IPS-18c (cell line): ENCODE measurements at regions not wholly inside any gene's neighbourhood (a gene's known extent, or its start where the extent isn't known, plus 50 kb on each side); places are given as distances from the start of the nearest gene placed in this dataset.

Experiments used
- H3K4me3 ChIP-seq: 2 replicates; pipeline ENCODE4 v1.7.0; 2013; ENCODE audit warnings: low read depth, mild to moderate bottlenecking, low read length, moderate library complexity; ENCODE audit not compliant: insufficient read depth
- H3K9me3 ChIP-seq: one replicate; pipeline ENCODE4 v1.6.1; 2013; ENCODE audit warnings: mild to moderate bottlenecking, low read length, moderate library complexity; ENCODE audit not compliant: control insufficient read depth, insufficient read depth

DNA sequence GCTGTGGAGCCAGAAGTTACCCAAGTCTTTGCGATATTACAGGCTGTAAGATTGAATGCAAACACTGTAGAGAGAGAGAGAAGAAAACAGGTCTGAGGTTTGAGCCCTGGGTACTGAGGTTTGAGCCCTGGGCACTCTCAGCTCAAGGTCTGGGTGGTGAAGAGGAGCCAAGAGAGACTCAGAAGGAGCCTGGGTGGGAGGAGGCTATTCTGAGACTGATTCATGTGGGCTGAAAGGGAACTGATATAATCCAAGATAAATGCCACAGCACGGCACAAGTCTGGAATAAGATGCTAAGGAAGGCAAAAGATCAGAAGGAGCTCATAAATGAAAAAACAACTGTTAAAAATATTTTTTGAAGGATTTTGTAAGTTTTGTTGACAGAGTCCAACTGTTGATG is 407.6 kb upstream of the HS6ST1 start:
- Histone ChIP-seq H3K9me3 (peaks cover 2% of the 10 kb centered on the region), H3K4me3 (no peak overlapping the region)

DNA sequence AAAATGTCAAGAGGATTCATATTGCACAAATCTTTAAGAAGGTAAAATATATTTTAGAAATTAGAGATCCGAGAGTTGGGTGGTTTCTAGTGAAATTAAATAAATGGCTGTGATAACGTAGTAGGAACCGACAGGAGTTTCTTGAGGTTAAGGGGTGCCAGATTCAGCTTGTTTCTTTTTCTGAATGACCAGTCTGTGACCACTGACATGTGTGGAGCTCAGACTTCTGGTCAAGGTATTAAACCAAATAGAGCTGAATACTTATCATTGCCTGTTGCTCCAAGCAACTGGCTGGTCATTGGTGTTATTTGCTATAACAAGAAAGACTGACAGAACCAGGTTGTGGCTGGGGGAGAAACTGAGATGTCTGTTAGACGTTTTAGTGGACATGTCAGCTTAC is 408.2 kb upstream of the HS6ST1 start:
- Histone ChIP-seq H3K4me3 (no peak overlapping the region), H3K9me3 (peaks cover 2% of the 10 kb centered on the region)

DNA sequence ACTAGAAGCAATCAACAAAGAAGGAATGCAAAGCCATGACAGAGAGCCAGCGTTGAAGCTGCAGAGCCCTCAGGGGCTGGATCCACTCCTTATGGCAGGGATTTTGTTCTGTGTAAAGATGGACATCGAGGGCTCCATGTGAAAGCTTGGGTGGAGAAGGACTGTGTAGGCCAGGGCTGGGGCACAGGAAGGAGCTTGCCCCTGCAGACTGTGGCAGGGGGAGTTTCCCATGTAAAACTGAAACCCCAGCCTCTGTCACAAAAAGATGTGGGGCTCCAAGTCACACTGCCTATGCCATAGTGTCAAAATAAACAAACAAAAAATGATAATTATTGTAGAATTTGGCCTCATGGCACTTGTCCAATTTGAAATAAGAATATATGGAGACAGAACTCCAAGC is 408.7 kb upstream of the HS6ST1 start:
- peaks cover 2% of the 10 kb centered on the region for H3K9me3 ChIP-seq
- no peak overlapping the region for H3K4me3 ChIP-seq

DNA sequence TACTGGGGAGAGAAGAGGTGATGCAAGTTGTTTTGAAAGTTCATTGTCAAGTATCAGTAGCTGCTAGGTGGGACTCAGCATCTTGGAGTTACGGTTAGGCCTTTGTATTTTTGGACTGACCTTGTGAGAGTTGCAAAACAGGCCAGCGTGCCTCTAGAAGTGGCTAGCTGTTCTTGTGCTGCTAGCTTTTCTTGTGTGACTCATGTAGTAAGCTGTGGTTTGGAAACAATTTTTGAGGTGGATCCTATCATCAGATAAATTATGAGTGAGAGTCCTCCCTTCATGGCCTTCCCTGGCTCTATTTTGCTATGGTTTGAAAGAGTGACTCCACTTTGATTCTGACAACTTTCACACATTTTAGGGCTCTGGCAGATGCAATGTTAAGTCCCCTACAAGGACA is 409.2 kb upstream of the HS6ST1 start:
- Histone ChIP-seq H3K4me3 (no peak overlapping the region), H3K9me3 (peaks cover 2% of the 10 kb centered on the region)

DNA sequence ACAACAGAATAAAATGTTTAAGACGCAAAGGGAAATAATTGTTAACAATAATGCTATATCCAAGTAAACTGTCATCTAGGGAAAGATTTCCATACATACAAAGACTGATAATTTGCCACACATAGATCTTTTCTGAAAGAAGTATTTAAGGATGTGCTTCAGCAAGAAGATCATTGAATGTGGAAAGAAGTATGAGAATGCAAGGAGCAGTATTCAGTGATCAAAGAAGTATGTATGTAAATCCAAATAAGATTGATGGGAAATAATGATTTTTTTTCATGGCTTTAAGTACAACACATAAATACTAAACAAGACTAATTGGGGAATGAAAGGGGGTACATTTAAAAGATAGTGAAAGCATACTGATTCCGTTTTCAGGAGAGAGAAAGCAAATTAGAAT is 410.4 kb upstream of the HS6ST1 start:
- Histone ChIP-seq H3K9me3 (peaks cover 2% of the 10 kb centered on the region), H3K4me3 (no peak overlapping the region)

DNA sequence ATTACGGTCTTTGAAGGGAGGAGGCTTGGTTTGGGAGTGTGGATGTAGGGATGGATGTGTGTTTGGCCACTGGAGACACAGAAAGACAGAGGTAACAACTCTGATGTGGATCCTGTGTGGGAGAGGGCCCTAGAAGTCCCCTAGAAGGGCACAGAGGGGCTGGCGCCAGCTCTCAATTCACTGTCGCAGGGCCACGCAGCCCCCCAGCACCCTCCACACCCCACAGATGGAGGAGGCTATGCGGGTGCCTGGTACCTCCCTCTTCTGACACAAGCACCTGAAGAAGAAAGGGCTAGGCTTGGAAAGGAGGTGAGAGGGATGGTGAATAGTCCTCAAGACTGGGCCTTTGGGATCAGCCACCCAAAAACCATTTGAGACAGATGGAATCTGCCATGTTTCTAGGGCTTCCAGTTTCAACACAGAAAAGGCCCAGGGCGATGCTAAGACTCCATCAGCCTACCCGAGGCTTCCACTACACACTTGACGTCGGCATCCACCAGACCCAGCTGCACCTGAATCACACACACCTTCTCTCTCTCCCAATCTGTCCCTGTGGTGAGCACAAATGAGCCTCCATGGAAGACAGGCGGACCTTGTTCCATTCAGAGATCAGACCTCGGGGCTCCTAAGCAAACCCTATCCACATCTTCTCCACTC is 413.5 kb upstream of the HS6ST1 start:
- H3K4me3 ChIP-seq, result no peak overlapping the region
- H3K9me3 ChIP-seq, result peaks cover 2% of the 10 kb centered on the region

DNA sequence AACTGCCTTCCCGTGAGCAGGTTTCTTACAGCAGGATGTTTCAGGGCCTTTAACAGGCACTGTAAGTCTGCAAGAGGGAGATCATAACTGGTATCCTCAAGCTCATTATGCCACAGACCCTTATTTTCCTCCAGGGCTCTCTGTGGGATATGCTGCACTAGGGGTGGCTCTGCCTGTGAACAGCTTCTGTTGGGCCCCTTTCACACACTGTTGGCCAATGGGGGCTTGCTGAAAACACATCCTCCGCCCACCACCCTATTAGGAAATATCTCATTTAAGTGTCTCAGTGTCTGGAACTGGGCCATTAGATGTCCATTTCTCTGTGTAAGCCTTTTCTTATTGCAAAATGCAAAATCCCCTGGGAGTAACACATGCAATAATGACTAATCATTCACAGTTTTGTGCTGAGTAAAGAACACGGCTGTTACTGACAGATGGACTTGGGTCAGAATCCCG is 414.3 kb upstream of the HS6ST1 start:
- Histone ChIP-seq H3K4me3 (no peak overlapping the region), H3K9me3 (peaks cover 2% of the 10 kb centered on the region)

DNA sequence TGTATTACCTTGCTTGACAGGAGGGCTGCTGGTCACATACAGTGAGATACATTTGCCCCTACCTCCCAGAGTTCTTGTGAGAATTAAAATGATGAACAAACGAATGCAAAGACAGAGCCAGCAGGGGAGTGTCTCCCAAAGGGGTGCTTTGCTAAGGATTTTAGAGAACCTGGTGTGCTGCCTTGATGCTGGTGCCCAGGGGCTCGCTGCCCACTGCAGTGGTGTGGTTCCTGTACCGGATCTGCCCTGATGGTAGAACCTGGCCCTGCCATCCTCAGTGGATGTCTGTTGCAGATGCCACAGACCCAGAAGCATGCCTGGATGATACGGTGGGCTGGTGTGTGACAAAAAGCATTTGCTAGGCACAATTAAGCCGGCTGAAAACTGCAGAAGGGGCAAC is 414.8 kb upstream of the HS6ST1 start:
- H3K9me3 ChIP-seq, result peaks cover 2% of the 10 kb centered on the region
- H3K4me3 ChIP-seq, result no peak overlapping the region

DNA sequence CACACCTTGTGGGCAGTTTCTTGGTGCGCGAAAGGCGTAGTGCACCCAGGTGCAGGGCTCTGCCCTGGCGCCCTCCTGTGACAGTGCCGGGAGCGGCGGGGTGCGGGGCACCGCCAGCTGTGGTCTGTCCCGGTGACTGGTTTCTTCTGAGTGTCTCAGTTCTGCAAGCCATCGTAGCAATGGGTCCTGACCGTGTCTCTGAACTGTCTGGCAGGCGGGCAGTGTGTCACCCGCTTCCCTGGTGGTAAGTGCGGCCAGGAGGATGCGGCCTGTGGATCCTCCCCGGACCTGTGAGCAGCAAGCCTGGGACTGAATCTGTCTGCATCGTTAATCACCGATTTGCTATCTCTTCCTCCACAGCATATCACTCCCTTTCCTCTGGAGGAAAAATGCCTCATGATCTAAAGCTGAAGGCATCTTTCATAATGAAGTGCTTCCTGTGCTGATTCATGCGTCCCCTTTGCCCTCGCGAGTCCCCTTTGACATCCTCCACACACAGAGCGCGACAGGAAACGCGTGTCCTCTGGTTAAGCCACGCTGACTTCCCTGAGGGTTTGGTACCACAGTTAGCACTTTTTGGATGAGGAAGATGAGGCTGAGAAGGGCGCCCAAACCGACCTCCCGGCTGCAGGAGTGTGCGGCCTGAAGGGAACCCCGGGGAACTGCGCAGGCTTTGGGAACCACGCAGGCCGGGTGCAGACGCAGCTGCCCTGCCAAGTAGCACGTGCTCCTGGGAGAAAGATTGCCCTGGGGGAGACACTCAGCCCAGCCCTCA is 416.0 kb upstream of the HS6ST1 start:
- H3K4me3 ChIP-seq, result no peak overlapping the region

DNA sequence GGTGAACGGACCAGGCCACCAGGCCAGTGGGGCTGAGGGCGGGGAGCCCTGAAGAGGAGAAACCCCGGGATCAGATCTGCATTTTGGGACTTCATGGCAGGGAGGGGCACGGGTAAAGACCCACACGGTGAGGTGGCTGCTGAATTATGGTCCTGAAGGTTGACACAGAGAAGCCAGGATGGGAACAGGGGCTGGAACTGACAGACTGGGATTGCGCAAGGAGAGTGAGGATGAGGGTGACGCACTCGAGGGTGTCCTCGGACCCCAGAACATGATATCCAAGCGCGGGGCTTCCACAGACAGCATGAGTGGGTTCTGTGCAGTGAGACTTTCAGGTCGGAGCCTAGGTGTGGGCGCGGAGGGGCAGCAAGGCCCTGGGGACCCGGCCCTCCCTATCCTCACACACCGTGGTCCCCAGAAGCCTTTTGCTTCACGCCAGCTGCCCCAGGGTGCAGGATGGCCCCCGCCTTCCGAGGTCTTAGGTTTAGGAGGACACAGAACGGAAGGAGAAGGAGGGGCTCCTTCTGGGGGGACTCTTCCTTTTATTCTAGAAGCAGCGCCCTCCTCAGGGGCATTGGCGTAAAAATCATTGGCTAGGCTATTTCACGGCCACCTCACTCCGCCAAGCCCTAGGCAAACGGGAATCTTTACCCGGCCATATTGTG is 416.8 kb upstream of the HS6ST1 start:
- no peak overlapping the region for H3K4me3 ChIP-seq
- H3K9me3 ChIP-seq, result peaks cover 2% of the 10 kb centered on the region

More for the DNA sequence above, 416.0 kb upstream of the HS6ST1 start:
- H3K9me3 ChIP-seq, result peaks cover 2% of the 10 kb centered on the region

DNA sequence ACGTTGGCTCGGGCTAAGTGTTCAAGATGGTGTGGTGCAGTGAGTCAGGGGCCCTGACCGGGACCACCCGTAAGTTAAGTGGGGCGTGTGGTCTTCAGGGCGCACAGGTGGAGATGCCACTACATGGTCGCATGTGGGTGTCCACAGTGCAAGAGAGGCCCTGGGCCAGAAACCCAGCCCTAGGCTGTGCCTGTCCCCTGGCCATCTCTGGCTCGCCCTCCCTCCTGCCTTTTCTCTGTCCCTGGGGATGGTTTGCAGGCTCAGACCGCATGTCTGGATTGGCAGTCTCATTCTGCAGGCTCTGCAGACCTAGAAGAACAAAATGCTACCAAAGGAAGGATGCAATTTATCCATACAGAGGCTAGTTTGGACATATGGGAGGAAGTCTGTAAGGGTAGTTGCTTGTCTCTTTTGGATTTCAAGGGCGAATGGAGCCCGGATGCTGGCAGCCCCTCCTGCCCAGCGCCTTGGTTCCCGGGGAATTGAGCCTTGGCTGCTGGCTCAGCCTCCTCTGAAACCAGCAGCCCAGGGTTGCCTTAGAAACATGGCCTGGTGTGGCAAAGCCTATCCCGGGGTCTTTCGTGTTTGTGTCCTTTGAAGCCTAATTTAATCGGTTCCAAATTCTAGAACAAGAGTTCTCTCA is 417.5 kb upstream of the HS6ST1 start:
- Histone ChIP-seq H3K4me3 (no peak overlapping the region), H3K9me3 (no peaks in the 10 kb centered on the region)

DNA sequence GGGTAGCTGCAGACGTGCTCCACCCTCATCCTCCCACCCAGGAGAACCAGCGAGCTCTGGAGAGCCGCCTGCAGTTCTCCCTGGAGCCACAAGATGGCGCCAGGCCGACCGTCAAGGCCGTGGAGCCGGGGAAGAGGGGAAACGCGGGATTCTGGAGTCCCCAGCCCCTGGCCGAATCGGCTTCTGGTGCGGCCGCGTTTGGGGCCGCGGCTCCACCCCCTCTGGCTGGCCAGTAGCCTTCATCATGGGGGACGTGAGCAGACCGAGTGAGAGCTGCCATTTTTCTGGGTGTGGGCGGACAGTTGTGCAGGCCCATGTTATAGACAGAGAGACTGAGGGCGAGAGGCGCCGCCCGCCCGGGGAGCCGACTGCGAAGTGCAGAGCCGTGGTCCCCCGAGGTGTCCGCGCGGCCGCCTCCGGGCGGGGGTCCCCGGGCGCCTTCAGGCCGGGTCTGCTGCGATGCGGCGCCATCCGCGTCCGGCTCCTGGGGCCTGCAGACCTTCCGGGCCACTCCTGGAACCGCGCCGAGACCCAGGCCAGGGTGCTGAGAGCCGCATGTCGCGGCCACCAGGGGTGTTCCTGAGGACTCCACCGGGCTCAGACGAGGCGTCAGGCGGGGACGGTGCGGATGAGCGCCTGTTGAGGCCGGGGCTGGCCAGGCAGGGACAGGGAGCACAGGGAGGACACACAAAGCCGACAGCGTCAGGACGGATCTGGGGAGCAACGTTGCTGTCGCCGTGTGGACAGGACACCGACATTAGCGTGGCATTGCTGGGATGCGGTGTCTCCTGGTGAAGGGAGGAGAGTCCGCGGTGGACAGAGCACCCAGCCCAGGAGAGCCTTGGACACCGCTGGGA is 418.2 kb upstream of the HS6ST1 start:
- Histone ChIP-seq H3K4me3 (no peak overlapping the region; the same call in 1 of the 2 replicates), H3K9me3 (no peaks in the 10 kb centered on the region)

DNA sequence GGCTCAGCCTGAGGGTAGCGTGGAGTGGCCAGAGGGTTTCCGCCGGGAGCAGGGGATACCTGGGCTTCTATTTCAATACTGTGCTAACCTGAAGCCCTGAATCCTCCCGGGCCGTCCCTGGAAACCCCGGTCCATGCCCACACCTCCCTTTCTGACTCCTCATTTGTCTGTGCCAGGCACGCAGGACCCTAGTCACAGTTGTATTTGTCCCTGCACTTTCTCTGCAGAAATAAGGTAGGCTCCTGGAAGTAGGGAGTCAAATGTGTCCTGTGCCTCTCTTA is 418.8 kb upstream of the HS6ST1 start:
- Histone ChIP-seq H3K9me3 (no peaks in the 10 kb centered on the region), H3K4me3 (no peak overlapping the region)

DNA sequence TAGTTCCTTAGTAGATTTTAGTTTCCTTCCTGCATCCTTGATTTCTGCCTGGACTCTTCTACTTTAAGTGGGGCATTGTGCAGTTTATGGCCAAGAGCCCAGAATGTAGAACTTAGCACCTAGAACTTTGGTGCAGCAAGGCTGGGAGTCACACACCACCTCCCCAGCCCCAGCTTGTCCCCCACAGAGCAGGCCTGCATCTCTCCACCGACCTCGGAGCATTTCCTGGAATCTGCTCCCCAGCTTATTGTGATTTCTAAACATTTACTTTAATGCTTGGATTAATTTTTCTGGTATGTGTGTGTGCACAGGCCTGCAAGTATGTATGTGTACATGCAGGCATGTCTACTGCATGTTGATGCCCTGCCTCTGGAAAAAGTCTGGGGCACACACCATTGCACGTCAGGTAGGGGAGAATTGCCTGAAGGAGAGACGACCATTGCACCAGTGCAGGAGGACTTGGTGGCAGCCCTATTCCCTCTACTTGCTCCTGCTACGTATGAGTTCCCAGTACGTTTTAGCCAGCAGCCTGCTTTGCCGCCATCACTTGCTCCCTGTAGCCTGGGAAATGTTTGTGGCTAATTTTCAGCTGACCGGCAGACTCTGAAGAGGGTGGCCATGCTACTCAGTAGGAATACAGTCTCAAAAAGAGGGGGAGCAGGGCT is 419.9 kb upstream of the HS6ST1 start:
- Histone ChIP-seq H3K4me3 (no peak overlapping the region), H3K9me3 (no peaks in the 10 kb centered on the region)

DNA sequence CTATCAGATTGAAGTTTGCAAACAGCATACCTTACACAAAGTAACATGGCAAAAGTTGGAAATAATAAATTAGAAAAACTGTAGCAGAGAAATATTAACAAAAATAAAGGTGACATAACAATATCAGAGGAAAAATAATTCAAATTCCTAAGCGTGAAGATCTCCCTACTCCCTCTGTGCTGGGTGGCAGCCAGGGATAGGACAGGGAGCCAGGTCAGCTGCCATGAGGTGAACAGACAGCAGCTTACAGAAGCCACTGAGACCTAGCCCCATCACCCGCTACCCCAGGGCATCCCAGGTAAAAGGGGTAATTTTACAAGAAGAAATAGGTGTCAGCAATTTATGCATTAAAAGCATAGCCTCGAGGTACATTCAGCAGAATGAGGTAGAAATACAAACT is 423.8 kb upstream of the HS6ST1 start:
- Histone ChIP-seq H3K4me3 (no peak overlapping the region), H3K9me3 (no peaks in the 10 kb centered on the region)

DNA sequence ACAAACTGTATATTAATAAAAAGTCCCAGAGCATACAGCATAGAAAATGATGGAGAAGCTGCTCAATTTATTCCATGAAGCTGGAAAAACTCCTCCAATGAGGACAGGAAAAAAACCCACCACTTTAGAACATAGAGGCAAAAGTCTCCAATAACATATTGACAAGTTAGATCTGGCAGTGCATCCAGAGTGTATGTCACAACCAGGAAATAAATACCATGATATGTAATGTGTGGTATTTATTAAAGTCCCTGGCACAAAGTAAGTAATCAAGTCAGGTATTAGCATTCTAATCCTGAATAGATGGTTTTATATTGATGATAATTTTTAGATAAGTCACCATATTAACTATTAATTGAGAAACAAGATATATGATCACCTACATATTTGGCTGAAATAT is 427.3 kb upstream of the HS6ST1 start:
- no peaks in the 10 kb centered on the region for H3K9me3 ChIP-seq
- H3K4me3 ChIP-seq, result no peak overlapping the region

DNA sequence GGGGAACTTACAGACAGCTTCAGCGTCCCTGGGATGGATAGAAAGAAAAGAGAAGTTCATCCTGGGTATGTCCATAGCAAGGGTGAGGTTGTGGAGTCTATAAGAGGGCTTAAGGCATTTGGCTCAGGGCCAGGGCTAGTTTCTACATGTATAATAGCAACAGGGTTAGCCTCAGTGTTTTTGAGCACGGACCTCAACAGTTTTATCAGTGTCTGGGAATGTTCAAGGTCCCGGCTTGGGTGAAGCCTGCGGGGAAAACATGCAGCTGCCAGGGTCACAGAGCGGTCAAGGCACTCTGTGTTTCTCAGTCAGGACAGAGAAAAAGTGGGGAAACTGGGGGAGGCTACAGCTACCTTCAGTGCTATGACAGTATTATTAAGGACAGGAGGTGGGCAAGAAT is 427.7 kb upstream of the HS6ST1 start:
- Histone ChIP-seq H3K9me3 (no peaks in the 10 kb centered on the region), H3K4me3 (no peak overlapping the region)
